OCI-LY7 (cell line): ENCODE measurements at regions not wholly inside any gene's neighbourhood (a gene's known extent, or its start where the extent isn't known, plus 50 kb on each side); places are given as distances from the start of the nearest gene placed in this dataset.

Experiments
- BruUV-seq: library from RNA; stranded (reverse); fragments of 400-500 nt; replicated peaks from 2 replicates; lab custom pipeline; 2021; lab: Mats Ljungman, UMichigan
- CTCF ChIA-PET: fragments of 300-600 bp; sonication (Branson Sonifier 250); formaldehyde crosslinking; loops from one replicate; lab custom pipeline; 2022; ENCODE audit warnings: antibody characterized with exemption; ENCODE audit not compliant: unreplicated experiment; lab: Charles Lee
- POLR2A ChIA-PET: fragments of 300-600 bp; sonication (Branson Sonifier 250); formaldehyde crosslinking; loops from one replicate; lab custom pipeline; 2022; ENCODE audit warnings: antibody characterized with exemption; lab: Charles Lee
- DNase-seq: peaks from one replicate; pipeline ENCODE4 v3.0.0-alpha.2; 2015; ENCODE audit warnings: low spot score
- H2AFZ ChIP-seq: fragments of 200-600 bp; sonication (generic), shearing (Covaris generic); 2 replicates; pipeline ENCODE4 v1.6.1; 2014; ENCODE audit warnings: mild to moderate bottlenecking, antibody characterized with exemption, low read length, moderate library complexity
- H3K27ac ChIP-seq: fragments of 200-600 bp; sonication (generic); 2 replicates; pipeline ENCODE4 v1.5.1; 2014; ENCODE audit warnings: mixed run types, low read depth, mild to moderate bottlenecking, moderate library complexity, low read length, inconsistent platforms; ENCODE audit not compliant: poor library complexity, severe bottlenecking
- H3K36me3 ChIP-seq: fragments of 200-600 bp; sonication (generic); 2 replicates; pipeline ENCODE4 v1.6.1; 2014; ENCODE audit warnings: mild to moderate bottlenecking, antibody characterized with exemption, low read length, moderate library complexity, mixed read lengths; ENCODE audit not compliant: insufficient read depth
- H3K4me1 ChIP-seq: fragments of 200-600 bp; sonication (generic); 2 replicates; pipeline ENCODE4 v1.5.1; 2014; ENCODE audit warnings: mild to moderate bottlenecking, low read length; ENCODE audit not compliant: insufficient read depth, poor library complexity, severe bottlenecking
- H3K4me2 ChIP-seq: fragments of 200-600 bp; sonication (generic); 2 replicates; pipeline ENCODE4 v1.6.1; 2014; ENCODE audit warnings: mild to moderate bottlenecking, low read length
- H3K4me3 ChIP-seq: fragments of 200-600 bp; sonication (generic); 2 replicates; pipeline ENCODE4 v1.5.1; 2014; ENCODE audit warnings: mild to moderate bottlenecking, low read depth, low read length; ENCODE audit not compliant: poor library complexity, severe bottlenecking
- H3K79me2 ChIP-seq: fragments of 200-600 bp; sonication (generic); 2 replicates; pipeline ENCODE4 v1.6.1; 2016; ENCODE audit warnings: low read depth, mild to moderate bottlenecking, low read length, moderate library complexity, mixed read lengths; ENCODE audit not compliant: insufficient read depth
- H3K9me2 ChIP-seq: fragments of 200-600 bp; sonication (generic); 2 replicates; pipeline ENCODE4 v1.6.1; 2016; ENCODE audit warnings: mild to moderate bottlenecking, low read length, mixed read lengths; ENCODE audit not compliant: insufficient read depth
- H3K9me3 ChIP-seq: fragments of 200-600 bp; sonication (generic); 2 replicates; pipeline ENCODE4 v1.6.1; 2014; ENCODE audit warnings: mild to moderate bottlenecking, mixed run types, low read length, mixed read lengths
- H4K20me1 ChIP-seq: fragments of 200-600 bp; sonication (generic); 2 replicates; pipeline ENCODE4 v1.6.1; 2014; ENCODE audit warnings: mild to moderate bottlenecking, antibody characterized with exemption, low read length, moderate library complexity, mixed read lengths; ENCODE audit not compliant: insufficient read depth
- CTCF ChIP-seq: fragments of 200-600 bp; sonication (generic); conservative IDR thresholded peaks from 2 replicates; pipeline ENCODE4 v1.5.1; 2014; ENCODE audit warnings: mild to moderate bottlenecking, antibody characterized with exemption, low read length, moderate library complexity, mixed read lengths
- EZH2phosphoT487 ChIP-seq: fragments of 200-600 bp; sonication (generic); IDR thresholded peaks from 2 replicates; pipeline ENCODE4 v1.6.1; 2018; ENCODE audit warnings: low read depth, borderline replicate concordance, mild to moderate bottlenecking, mixed run types, antibody characterized with exemption, low read length, moderate library complexity, mixed read lengths
- intact Hi-C: fragments of 100-400 bp; cut with micrococcal nuclease; formaldehyde crosslinking; loops from one replicate; pipeline ENCODE4 v1.10.0; 2022; ENCODE audit not compliant: unreplicated experiment

- DNase-seq, result no peak
- Histone ChIP-seq H4K20me1 (no peaks in the 10 kb centered on the region), H3K4me3 (no peak overlapping the region), H3K27ac (no peak overlapping the region), H3K9me3 (no peaks in the 10 kb centered on the region), H3K36me3 (no peaks in the 10 kb centered on the region), H2AFZ (no peak overlapping the region), H3K9me2 (no peaks in the 10 kb centered on the region), H3K4me1 (no peaks in the 10 kb centered on the region), H3K79me2 (no peaks in the 10 kb centered on the region), H3K4me2 (no peak overlapping the region)
- ChIA-PET POLR2A (no interaction called here), CTCF (no interaction called here)
- intact Hi-C loops, result no loop called here
- BruUV-seq, result no TSS peak
- no peak for TF ChIP-seq CTCF
- no peak for TF ChIP-seq EZH2phosphoT487
Observed at GRCh38 chr7:118826246-118826645, 601.7 kb downstream of the ANKRD7 start.

- Histone ChIP-seq H3K4me1 (no peaks in the 10 kb centered on the region), H2AFZ (no peak overlapping the region), H3K4me2 (no peak overlapping the region), H4K20me1 (no peaks in the 10 kb centered on the region), H3K36me3 (no peaks in the 10 kb centered on the region), H3K9me2 (no peaks in the 10 kb centered on the region), H3K79me2 (no peaks in the 10 kb centered on the region), H3K9me3 (peaks cover 4% of the 10 kb centered on the region; the same call in 1 of the 2 replicates), H3K4me3 (no peak overlapping the region), H3K27ac (no peak overlapping the region)
- CTCF ChIA-PET, result no interaction called here
- no TSS peak for BruUV-seq
- no peak for DNase-seq
- intact Hi-C loops, result no loop called here
- TF ChIP-seq CTCF (no peak), EZH2phosphoT487 (no peak)
- POLR2A ChIA-PET, result no interaction called here
Observed at GRCh38 chr7:118836933-118837332, 612.4 kb downstream of the ANKRD7 start.

- Histone ChIP-seq H2AFZ (no peak overlapping the region), H3K4me1 (no peaks in the 10 kb centered on the region), H3K27ac (no peak overlapping the region), H3K9me3 (no peaks in the 10 kb centered on the region), H3K79me2 (no peaks in the 10 kb centered on the region), H3K36me3 (no peaks in the 10 kb centered on the region), H3K9me2 (no peaks in the 10 kb centered on the region), H3K4me3 (no peak overlapping the region), H3K4me2 (no peak overlapping the region), H4K20me1 (no peaks in the 10 kb centered on the region)
- CTCF ChIA-PET, result no interaction called here
- POLR2A ChIA-PET, result no interaction called here
- intact Hi-C loops, result no loop called here
- no peak for TF ChIP-seq CTCF
- TF ChIP-seq EZH2phosphoT487, result no peak
- DNase-seq, result no peak
- BruUV-seq, result no TSS peak
Observed at GRCh38 chr7:118839515-118839914, 615.0 kb downstream of the ANKRD7 start.
